GM19328 (cell line): ENCODE measurements at regions not wholly inside any gene's neighbourhood (a gene's known extent, or its start where the extent isn't known, plus 50 kb on each side); places are given as distances from the start of the nearest gene placed in this dataset.

Experiments
- ATAC-seq: cut with Tn5 transposase; IDR thresholded peaks from one replicate; pipeline ENCODE4 v1.9.1; 2021; ENCODE audit warnings: mild to moderate bottlenecking, moderate library complexity; ENCODE audit not compliant: unreplicated experiment

DNA sequence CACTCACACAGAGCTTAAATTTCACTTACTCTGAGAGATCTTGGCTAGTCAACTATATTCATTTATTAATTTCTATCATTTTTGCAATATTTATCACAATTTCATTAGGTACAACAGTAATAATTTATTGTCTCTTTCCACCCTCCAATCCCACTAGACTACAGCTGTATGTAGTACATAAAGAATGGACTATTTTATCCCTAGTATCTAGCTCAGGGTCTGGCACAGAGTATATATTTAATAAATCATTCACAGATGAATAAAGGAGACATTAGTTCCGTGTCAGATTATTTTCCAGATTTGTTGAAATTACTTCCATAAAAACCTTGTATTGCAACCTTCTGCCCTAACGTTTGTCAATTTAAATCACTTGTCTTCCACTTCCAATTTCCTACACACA, 1781.1 kb upstream of the SEL1L start:
- ATAC-seq, result no peak

GRCh38 chr14:83316356-83316755, 1782.7 kb upstream of the SEL1L start:
- ATAC-seq, result no peak

GRCh38 chr14:83320837-83321236, 1787.2 kb upstream of the SEL1L start:
- ATAC-seq, result no peak

DNA sequence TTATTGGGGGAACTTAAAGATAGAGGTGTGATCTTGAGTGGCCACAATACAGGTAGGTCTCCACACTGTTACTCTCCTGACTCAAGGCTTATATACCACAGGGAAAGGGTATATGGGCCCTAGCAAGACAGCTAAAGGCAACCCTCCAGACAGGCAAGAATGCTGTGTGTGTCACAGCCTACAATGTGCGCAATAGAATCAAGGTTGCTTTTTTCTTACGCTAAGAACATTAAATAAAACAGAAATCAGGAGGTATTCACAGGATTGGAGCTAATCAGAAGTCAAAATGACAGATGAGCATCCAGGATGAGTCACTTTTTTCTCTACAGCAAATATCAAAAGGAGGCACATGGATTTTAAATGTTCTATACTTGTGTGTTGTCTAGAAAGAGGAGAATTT, 1797.9 kb upstream of the SEL1L start:
- no peak for ATAC-seq

GRCh38 chr14:83342590-83342989, 1808.9 kb upstream of the SEL1L start:
- ATAC-seq, result no peak

DNA sequence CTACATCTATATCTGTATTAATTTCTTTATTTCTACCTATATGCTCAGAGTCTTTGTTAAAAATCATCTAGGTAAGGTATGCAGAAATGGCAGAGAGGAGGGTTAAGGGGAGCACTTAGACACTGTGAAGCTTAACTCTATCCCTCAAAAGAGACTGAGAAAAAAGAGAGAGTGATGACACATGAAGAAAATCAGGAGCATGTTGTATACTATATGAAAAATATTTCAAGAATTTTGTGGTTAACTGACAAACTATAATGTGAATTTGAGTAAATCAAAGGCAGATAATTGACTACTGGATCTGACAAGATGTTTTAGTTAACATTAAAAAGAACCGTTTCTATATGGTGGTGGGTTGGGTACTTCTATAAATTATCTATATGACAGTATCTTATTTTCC, 1814.2 kb upstream of the SEL1L start:
- ATAC-seq, result no peak

DNA sequence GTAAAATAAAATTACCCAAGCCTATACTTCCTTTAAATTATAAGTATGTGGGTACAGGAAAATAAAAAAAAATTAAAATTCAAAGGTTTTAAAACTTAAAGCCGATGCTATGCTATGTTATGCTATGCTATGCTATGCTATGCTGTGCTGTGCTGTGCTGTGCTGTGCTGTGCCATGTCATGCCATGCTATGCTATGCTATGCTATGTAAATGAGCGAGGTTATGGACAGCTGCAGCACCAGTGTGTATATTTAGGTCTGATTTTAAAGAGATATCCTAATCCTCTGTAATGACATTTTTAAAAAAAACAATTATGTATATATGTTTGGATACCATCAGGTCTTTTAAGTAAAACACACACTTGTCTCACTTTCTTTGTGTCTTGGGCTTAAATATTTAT, 1822.0 kb upstream of the SEL1L start:
- ATAC-seq, result no peak

DNA sequence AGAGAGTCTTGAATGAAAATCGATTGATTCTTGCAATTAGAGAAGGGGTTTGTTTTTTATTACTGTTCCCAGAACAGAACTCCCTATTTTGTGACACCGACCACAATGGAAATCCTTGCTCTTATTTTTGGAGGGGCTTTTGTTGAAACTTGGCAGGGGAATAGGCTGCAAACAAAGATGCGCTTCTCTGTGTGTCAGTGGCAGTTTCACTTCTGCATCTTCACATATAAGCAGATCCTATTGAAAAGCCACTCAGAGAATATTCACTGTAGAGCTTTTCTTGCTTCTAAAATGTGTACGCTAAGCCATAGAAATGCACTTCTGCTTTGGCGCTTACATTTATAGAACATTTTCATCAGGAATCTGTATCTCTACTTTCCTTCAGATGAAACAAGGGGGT, 1822.4 kb upstream of the SEL1L start:
- no peak for ATAC-seq

DNA sequence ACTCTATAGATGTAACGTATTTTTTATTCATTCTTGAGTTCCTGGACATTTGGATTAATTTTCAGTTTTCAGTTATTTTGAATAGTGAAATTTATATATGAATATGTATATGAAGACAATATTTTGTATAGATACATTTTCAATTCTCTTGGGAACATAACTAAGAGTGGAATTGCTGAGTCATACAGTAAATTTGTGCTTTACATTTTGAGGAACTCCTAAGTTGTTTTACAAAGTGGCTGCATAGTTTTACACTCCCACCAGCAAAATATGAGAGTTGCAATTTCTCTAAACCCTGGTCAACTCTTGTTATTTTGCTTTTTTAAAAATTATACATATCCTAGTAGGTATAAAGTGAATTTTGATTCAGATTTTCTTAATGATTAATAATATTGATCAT, 1838.6 kb upstream of the SEL1L start:
- no peak for ATAC-seq

DNA sequence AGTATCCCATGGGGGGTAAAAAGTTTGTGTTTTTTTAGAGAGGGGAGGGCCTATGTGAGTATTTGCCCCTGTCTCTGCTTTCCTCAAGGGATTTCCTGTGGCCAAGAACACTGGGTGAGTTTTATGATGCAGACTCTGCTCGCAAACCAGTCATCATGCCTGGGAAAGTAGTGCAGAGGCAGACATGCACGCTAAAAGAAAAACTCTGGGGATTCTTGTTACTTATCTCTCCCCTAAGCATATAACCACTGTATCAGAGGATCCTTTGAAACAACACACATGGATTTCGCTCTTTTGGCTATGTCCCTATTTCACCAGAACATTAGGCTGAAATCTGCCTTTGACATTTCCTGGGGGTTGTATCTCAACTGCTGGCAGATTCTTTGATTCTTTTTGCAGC, 1845.8 kb upstream of the SEL1L start:
- ATAC-seq, result no peak

- ATAC-seq, result no peak
These were observed 1850.6 kb upstream of the SEL1L start for GRCh38 chr14:83384253-83384652.

GRCh38 chr14:83395321-83395720, 1861.7 kb upstream of the SEL1L start:
- ATAC-seq, result no peak

GRCh38 chr14:83416476-83416875, 1882.8 kb upstream of the SEL1L start:
- ATAC-seq, result no peak

DNA sequence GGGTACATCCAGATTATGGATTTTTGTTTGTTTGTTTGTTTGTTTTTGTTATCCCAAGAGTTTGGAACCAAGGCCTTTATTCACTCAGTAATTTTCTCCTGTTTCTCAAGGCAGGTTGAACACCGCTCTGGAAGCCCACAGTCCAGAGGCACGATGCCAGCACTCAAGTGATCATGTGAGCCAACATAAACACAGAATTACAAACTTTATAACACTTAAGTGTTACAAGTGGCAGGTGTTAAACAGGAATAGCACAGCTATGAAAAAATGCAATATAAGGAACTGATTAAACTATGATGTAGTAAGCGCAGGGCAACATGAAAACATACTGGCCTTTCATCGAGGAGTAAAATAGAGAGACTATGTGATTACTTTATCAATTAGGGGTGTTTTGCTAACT, 1885.8 kb upstream of the SEL1L start:
- ATAC-seq, result no peak

DNA sequence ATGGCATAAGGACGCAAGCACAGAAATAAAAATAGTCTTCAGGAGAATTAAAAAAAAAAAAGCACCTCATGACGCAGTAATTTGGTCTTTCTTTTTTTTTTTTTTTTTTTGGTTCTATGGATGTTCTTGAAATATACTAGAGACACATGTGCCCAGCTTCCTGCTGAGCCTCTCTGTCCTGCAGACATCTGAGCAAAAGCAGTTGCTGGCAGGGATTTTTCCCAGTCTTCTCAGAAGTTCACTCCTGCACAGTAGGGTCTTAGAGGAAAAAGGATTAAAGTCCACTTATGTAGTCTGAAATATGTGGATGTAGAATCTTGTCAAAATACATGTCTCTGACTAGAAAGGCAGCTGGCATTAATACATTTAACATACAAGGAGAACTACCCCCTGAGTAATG, 1888.1 kb upstream of the SEL1L start:
- no peak for ATAC-seq

- ATAC-seq, result no peak
These were observed 1891.5 kb upstream of the SEL1L start for GRCh38 chr14:83425138-83425537.

DNA sequence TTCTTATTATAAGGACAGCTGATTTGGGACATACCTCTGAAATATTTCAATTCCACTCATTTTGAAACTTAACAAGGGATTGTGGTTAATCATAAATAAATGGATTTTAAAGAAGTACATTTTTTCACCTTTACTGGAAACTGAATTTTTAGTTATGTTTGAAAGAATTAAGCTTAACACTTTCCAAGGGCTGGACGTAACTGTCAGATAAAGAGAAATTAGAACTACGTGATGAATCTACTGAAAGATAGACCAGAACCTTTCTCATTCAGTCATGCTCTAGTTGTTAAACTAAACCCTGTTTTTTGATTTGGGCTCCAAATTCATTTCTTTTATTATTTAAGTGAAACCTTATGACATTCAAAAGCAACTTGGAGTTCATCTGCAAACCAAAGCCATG, 1892.1 kb upstream of the SEL1L start:
- ATAC-seq, result no peak

- no peak for ATAC-seq
These were observed 1900.0 kb upstream of the SEL1L start for GRCh38 chr14:83433618-83434017.

DNA sequence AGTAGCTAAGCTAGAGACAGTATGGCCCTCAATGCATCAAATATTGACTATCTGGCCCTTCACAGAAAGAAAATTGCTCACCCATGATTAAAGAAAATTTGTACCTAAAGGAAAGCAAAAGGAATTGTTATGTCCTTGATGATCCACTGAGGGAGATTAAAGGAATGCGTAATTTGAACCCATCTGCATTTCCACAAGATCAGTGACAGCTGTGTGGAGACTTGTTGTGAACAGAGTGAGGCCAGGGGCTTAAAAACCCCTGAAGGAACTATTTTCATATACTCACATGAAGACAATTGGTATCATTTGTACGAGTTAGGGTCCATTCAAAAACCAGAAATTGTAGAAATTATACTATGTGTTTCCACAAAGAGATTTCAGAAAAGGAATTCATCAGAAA, 1908.1 kb upstream of the SEL1L start:
- no peak for ATAC-seq

- no peak for ATAC-seq
These were observed 1921.9 kb upstream of the SEL1L start for GRCh38 chr14:83455561-83455960.

DNA sequence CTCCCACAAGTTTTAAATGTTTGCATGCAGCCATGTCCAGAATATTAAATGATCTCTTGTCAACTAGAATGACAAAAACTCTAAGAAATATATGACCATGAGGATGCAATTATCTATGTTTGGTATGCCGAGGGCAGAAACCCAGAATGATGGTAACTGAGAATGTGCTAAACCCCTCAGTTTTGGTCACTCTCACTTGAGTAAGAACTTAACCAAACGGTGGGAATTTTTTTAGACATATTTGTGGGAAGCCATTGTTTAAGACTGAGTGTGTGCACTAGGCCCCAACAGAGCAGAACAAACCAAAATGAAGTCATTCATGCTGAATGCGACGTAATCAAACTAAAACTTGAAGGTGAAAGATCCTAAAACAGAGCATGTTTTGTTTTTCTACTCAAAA, 1927.9 kb upstream of the SEL1L start:
- no peak for ATAC-seq

DNA sequence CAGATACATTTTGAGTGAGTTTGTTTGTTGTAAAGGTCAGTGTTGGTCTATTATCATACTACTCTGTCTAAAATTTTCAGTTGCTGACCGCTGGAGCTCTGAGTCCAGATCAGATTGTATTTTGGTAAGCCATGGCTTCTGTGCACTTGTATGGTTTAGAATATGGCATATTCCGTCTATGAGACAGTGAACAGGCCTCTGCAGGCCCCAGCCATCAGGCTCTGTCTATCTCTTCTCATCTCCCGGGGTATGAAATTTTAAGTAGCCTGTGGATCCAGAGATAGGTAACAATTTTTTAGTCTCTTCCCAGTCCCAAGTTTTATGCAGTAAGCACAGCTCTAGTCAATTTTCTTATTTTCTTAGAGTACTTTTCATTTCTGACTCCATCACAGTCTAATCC, 1929.1 kb upstream of the SEL1L start:
- ATAC-seq, result no peak

DNA sequence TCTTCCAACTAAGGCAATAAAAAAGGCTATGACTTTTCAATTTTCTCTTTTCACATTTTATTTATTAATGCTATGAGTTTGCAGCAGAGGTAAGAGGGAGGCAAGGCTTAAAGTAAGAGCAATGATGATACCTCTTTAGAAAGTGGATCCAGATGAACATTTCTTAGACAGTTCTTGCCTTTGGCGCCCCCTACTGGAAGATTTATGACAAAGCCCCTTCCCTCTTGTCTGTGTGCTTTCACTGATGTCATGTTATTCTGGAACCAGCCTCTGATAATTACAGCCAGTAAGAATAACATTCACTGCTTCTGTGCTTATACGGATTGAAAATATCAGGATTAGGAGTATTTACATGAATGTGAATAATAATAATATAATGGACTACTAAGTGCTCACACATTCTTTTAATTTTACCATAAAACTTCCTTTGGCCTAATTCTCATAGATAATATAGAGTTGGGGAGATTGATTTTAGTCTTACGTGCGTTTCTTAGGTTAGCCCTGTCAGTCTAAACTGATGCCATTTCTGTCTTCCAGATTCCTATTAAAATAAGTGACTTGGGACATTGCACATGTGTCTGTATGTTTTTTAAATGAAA, 1929.9 kb upstream of the SEL1L start:
- no peak for ATAC-seq

DNA sequence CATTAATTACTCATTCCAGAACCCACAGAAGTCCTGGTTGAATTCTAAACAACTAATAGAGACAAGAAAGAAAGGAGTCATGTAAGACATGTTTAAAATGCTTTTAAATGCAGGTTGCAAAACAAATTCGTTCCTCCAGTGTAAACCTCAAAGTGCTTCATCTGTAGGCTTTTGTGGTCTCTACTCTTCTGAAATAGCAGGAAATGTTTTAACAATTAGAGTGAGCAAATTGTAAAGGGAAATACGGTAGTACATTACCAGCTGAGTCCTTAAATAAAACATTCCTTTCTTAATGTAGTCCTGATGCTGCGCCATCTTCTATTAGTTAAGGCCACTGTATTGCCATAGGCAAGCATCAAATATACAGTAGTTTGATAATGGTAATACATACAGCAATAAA, 1934.2 kb upstream of the SEL1L start:
- no peak for ATAC-seq
